ENCODE measurements at regions not wholly inside any gene's neighbourhood (a gene's known extent, or its start where the extent isn't known, plus 50 kb on each side); places are given as distances from the start of the nearest gene placed in this dataset.
"Not testable (repeated sequence)": the region's sequence is repeated elsewhere in the genome, so short reads cannot be mapped to it uniquely, and the experiment has no call there.

- no peak overlapping the region for H3K9ac ChIP-seq (ENCODE audit: low read length)
- POLR2A ChIA-PET: no interaction called here
- no TSS peak for BruUV-seq (replicated peaks)
- DNase-seq (ENCODE audit: low read depth, low spot score): no peak
- no peaks in the 10 kb centered on the region for H3K4me1 ChIP-seq (ENCODE audit: control insufficient read depth in 1 of 2, insufficient read depth in 2 of 2, low read length in 2 of 2)
- H4K20me1 ChIP-seq (ENCODE audit: insufficient read depth): no peaks in the 10 kb centered on the region
- no peak overlapping the region for H3K4me3 ChIP-seq (replicated peaks in 1 of 2; ENCODE audit: low read depth in 1 of 2, low read length in 2 of 2)
- no peaks in the 10 kb centered on the region for H3K36me3 ChIP-seq (ENCODE audit: control insufficient read depth in 1 of 2, insufficient read depth in 2 of 2, low read length in 2 of 2)
- RAD21 ChIA-PET (ENCODE audit: low non-redundant PET in 1 of 2, low total read pairs in 2 of 2, uncharacterized antibody in 2 of 2, unreplicated experiment in 2 of 2): no interaction called here
- no peaks in the 10 kb centered on the region for H3K27me3 ChIP-seq (ENCODE audit: insufficient read depth, low read length)
- intact Hi-C loops (cut with micrococcal nuclease): loop anchor here (2.0 kb wide), 1 partner anchor 118 kb away; no protein-coding TSS in a partner anchor
- CTCF ChIA-PET: no interaction called here
- H3K9me2 ChIP-seq (ENCODE audit: insufficient read depth): no peaks in the 10 kb centered on the region
- no peaks in the 10 kb centered on the region for H3K79me2 ChIP-seq (ENCODE audit: insufficient read depth, low read length)
- no peak overlapping the region for H3K4me2 ChIP-seq (ENCODE audit: low read length)
- no peaks in the 10 kb centered on the region for H3K9me3 ChIP-seq (ENCODE audit: control insufficient read depth in 1 of 2, insufficient read depth in 1 of 2, low read depth in 1 of 2, low read length in 2 of 2)
- no peak overlapping the region for H2AFZ ChIP-seq (ENCODE audit: low read depth, low read length, poor library complexity, severe bottlenecking)
- no peak for TF ChIP-seq POLR2AphosphoS5 (IDR thresholded peaks at IDR 0.05; ENCODE audit: low read depth, low read length)
- no peak for TF ChIP-seq YY1 (IDR thresholded peaks at IDR 0.05; ENCODE audit: extremely low read depth, insufficient replicate concordance, low read depth, low read length)
- TF ChIP-seq ELF1 (IDR thresholded peaks at IDR 0.05; ENCODE audit: borderline replicate concordance, low read depth): no peak
- TF ChIP-seq ZFX (IDR thresholded peaks at IDR 0.05): no peak
- TF ChIP-seq ZBTB33 (IDR thresholded peaks at IDR 0.05; ENCODE audit: extremely low read depth, insufficient replicate concordance, low read length): no peak
- no peak for TF ChIP-seq JUND (IDR thresholded peaks at IDR 0.05)
- no peak for TF ChIP-seq CTCF (IDR thresholded peaks at IDR 0.05 in 2 of 3, conservative IDR thresholded peaks at IDR 0.05 in 1 of 3; ENCODE audit: borderline replicate concordance in 1 of 3, insufficient read depth in 1 of 3, low read depth in 2 of 3, low read length in 2 of 3)
- TF ChIP-seq MAX (IDR thresholded peaks at IDR 0.05): no peak
- TF ChIP-seq EZH2 (IDR thresholded peaks at IDR 0.05): no peak
- no peak for ATAC-seq
- no peak overlapping the region for H3K27ac ChIP-seq (ENCODE audit: low read depth, low read length)
Measured at GRCh38 chr1:147391114-147391513, 148.6 kb downstream of the CHD1L start.

- Histone ChIP-seq H3K4me3 (replicated peaks in 1 of 2; ENCODE audit: low read depth in 1 of 2, low read length in 2 of 2) (peak overlapping the region; percentile 13 to 26; a peak in 3 of 4 replicates), H3K4me2 (ENCODE audit: low read length) (peak overlapping the region; percentile 37)
- H3K36me3 ChIP-seq (ENCODE audit: control insufficient read depth in 1 of 2, insufficient read depth in 2 of 2, low read length in 2 of 2); H3K27me3 ChIP-seq (ENCODE audit: insufficient read depth, low read length); BruUV-seq (replicated peaks); H2AFZ ChIP-seq (ENCODE audit: low read depth, low read length, poor library complexity, severe bottlenecking); H3K9me2 ChIP-seq (ENCODE audit: insufficient read depth); H3K79me2 ChIP-seq (ENCODE audit: insufficient read depth, low read length); RAD21 ChIA-PET (ENCODE audit: low non-redundant PET in 1 of 2, low total read pairs in 2 of 2, uncharacterized antibody in 2 of 2, unreplicated experiment in 2 of 2); H3K9ac ChIP-seq (ENCODE audit: low read length); intact Hi-C loops (cut with micrococcal nuclease); DNase-seq (ENCODE audit: low read depth, low spot score); POLR2A ChIA-PET; H3K4me1 ChIP-seq (ENCODE audit: control insufficient read depth in 1 of 2, insufficient read depth in 2 of 2, low read length in 2 of 2); H3K9me3 ChIP-seq (ENCODE audit: control insufficient read depth in 1 of 2, insufficient read depth in 1 of 2, low read depth in 1 of 2, low read length in 2 of 2); H3K27ac ChIP-seq (ENCODE audit: low read depth, low read length); ATAC-seq; H4K20me1 ChIP-seq (ENCODE audit: insufficient read depth): not testable (repeated sequence)
- CTCF ChIA-PET: interaction anchor here (2.5 kb wide), 1 partner anchor 13 kb away, joined by 11 read pairs; no protein-coding TSS in a partner anchor
Measured at GRCh38 chr1:147402326-147403045, 138.8 kb upstream of the BCL9 start.

- ATAC-seq; intact Hi-C loops (cut with micrococcal nuclease); H3K27ac ChIP-seq (ENCODE audit: low read depth, low read length); H3K9me3 ChIP-seq (ENCODE audit: control insufficient read depth in 1 of 2, insufficient read depth in 1 of 2, low read depth in 1 of 2, low read length in 2 of 2); H3K9ac ChIP-seq (ENCODE audit: low read length); BruUV-seq (replicated peaks); CTCF ChIA-PET; POLR2A ChIA-PET; H3K27me3 ChIP-seq (ENCODE audit: insufficient read depth, low read length); H3K79me2 ChIP-seq (ENCODE audit: insufficient read depth, low read length); DNase-seq (ENCODE audit: low read depth, low spot score); H3K9me2 ChIP-seq (ENCODE audit: insufficient read depth); H3K4me2 ChIP-seq (ENCODE audit: low read length); H3K4me3 ChIP-seq (replicated peaks in 1 of 2; ENCODE audit: low read depth in 1 of 2, low read length in 2 of 2); H4K20me1 ChIP-seq (ENCODE audit: insufficient read depth); H2AFZ ChIP-seq (ENCODE audit: low read depth, low read length, poor library complexity, severe bottlenecking); RAD21 ChIA-PET (ENCODE audit: low non-redundant PET in 1 of 2, low total read pairs in 2 of 2, uncharacterized antibody in 2 of 2, unreplicated experiment in 2 of 2); H3K36me3 ChIP-seq (ENCODE audit: control insufficient read depth in 1 of 2, insufficient read depth in 2 of 2, low read length in 2 of 2); H3K4me1 ChIP-seq (ENCODE audit: control insufficient read depth in 1 of 2, insufficient read depth in 2 of 2, low read length in 2 of 2): not testable (repeated sequence)
Measured at GRCh38 chr1:147404344-147404743, 137.0 kb upstream of the BCL9 start.
